ENCODE measurements at regions not wholly inside any gene's neighbourhood (a gene's known extent, or its start where the extent isn't known, plus 50 kb on each side); places are given as distances from the start of the nearest gene placed in this dataset.

- TF ChIP-seq FOXM1 (IDR thresholded peaks at IDR 0.05; ENCODE audit: low read depth), result no peak
- no peak for TF ChIP-seq CTCF (IDR thresholded peaks at IDR 0.05)
- TF ChIP-seq POLR2AphosphoS5 (IDR thresholded peaks at IDR 0.05; ENCODE audit: low read depth, low read length), result no peak
- TF ChIP-seq RAD21 (IDR thresholded peaks at IDR 0.05; ENCODE audit: low read length), result no peak
- no peak for TF ChIP-seq TEAD4 (IDR thresholded peaks at IDR 0.05; ENCODE audit: borderline replicate concordance, insufficient read depth)
Observed at GRCh38 chr11:128234143-128234542, 353.2 kb downstream of the ETS1 start.

Data from SK-N-SH (cell line).